ENCODE measurements at regions not wholly inside any gene's neighbourhood (a gene's known extent, or its start where the extent isn't known, plus 50 kb on each side); places are given as distances from the start of the nearest gene placed in this dataset.

GRCh38 chr12:83758888-83759631 lies 1072.4 kb downstream of the TMTC2 start (continued):
- TF ChIP-seq CHD7 (IDR thresholded peaks at IDR 0.05; ENCODE audit: insufficient replicate concordance, low read length) (no peak), POU5F1 (IDR thresholded peaks at IDR 0.05; ENCODE audit: low read depth, low read length) (no peak), SIRT6 (IDR thresholded peaks at IDR 0.05; ENCODE audit: low read length) (no peak), RXRA (IDR thresholded peaks at IDR 0.05; ENCODE audit: insufficient read depth, low read depth, low read length) (no peak), JUN (IDR thresholded peaks at IDR 0.05; ENCODE audit: low read depth, low read length) (no peak)

All from H1 (cell line).